HG02571 (cell line): ENCODE measurements at regions not wholly inside any gene's neighbourhood (a gene's known extent, or its start where the extent isn't known, plus 50 kb on each side); places are given as distances from the start of the nearest gene placed in this dataset.

ENCODE experiments used
- ATAC-seq: cut with Tn5 transposase; IDR thresholded peaks from one replicate; pipeline ENCODE4 v1.9.1; 2021; ENCODE audit warnings: mild to moderate bottlenecking, moderate library complexity; ENCODE audit not compliant: unreplicated experiment

- ATAC-seq: no peak
Observed at GRCh38 chr20:39395478-39396291, 433.5 kb downstream of the DHX35 start.

DNA sequence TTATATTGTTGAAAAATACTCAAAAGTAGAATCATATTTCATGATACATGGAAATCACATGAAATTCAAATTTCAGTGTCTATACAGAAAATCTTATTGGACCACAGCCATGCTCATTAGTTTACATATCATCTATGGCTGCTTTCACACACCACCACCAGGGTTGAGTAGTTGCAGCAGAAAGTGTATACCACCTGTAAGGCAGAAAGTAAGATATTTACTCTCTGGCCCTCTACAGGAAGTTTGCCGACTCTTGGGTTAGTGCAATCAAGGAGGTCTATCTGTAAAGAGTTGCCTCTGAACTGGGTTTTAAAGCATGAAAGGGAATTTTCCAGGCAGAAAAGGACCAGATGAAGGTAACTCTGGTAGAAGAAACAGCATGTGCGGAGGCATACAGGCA lies 432.3 kb downstream of the DHX35 start:
- no peak for ATAC-seq

GRCh38 chr20:39390186-39390585 lies 428.0 kb downstream of the DHX35 start:
- ATAC-seq: no peak

GRCh38 chr20:39381595-39381994 lies 419.5 kb downstream of the DHX35 start:
- ATAC-seq: no peak

- ATAC-seq: no peak
Observed at GRCh38 chr20:39378776-39379175, 416.6 kb downstream of the DHX35 start.

- no peak for ATAC-seq
Observed at GRCh38 chr20:39376788-39377187, 414.6 kb downstream of the DHX35 start.

DNA sequence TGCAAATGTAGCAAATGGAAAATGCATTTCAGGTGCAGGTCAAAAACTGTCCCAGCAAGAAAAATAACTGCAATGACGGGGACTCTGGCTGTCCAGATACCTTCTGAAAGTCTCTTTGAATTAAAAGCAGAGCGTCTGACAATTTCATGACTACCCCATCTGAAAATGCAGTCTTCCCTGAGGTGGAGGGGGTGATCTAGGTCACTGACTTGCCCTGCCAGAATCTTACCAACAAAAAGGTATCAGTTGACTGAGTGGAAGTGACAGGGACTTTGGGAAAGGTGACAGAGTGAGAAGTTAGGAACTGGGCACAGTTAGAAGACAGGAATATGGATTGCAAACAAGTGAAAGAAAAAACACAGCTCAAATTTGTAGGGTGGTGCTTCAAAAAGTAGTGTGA lies 402.2 kb downstream of the DHX35 start:
- no peak for ATAC-seq

GRCh38 chr20:39359981-39360620 lies 398.0 kb downstream of the DHX35 start:
- no peak for ATAC-seq

- ATAC-seq: no peak
Observed at GRCh38 chr20:39358052-39358451, 395.9 kb downstream of the DHX35 start.

GRCh38 chr20:39356908-39357307 lies 394.8 kb downstream of the DHX35 start:
- no peak for ATAC-seq

DNA sequence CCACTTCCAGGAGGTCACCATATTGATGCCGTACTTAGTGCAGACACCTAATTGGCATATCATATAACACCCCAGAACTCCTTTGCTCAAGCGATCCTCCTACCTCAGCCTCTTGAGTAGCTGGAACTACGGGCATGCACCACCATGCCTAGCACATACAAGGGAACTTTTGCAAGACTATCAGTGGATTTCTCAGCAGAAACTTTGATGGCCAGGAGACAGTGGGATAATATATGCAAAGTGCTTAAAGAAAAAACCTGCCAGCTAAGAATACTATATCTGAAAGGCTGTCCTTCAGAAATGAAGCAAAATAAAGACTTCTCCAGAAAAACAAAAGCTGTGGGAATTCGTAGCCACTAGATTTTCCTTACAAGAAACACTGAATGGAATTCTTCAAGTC lies 387.1 kb downstream of the DHX35 start:
- ATAC-seq: no peak

DNA sequence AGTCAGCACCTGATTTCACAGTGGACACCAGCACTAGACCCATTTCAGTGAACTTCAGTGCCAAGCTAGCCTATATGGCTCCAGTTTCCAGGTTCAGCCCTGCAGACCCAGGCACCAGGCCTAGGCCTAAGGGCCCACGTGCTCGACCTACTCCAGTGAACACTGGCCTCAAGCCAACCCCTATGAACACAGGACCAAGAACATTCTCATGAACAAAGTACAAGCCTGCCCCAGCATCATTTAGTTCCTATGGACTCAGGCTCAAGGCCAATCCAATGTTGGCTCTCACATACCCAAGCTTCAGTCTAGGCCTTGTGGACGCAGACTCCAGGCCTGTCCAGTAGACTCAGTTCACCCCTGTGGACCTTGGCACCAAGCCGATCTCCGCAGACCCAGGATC lies 385.5 kb downstream of the DHX35 start:
- ATAC-seq: no peak

GRCh38 chr20:39342463-39342862 lies 380.3 kb downstream of the DHX35 start:
- no peak for ATAC-seq

GRCh38 chr20:39338469-39339376 lies 376.6 kb downstream of the DHX35 start:
- no peak for ATAC-seq

GRCh38 chr20:39333211-39333610 lies 371.1 kb downstream of the DHX35 start:
- no peak for ATAC-seq

DNA sequence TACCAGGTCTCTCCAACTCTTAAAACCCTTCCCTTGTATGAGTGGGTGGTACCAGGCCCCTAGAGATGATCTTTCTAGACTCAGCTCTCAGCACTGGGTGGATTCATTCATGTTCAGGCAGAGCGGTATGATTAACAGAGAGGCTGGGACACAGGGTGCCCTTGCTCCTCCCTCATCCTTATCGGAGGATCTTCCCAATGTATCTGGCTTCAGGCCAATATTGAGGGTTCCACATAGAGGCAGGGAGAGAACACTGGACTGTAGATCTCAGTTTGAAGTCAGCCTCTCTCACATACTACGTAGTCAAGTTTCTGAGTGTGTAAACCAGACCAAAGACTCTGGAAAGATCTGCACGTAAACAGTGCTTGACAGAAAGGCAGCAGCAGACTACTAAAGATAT lies 366.2 kb downstream of the DHX35 start:
- no peak for ATAC-seq

- no peak for ATAC-seq
Observed at GRCh38 chr20:39326050-39326449, 363.9 kb downstream of the DHX35 start.

DNA sequence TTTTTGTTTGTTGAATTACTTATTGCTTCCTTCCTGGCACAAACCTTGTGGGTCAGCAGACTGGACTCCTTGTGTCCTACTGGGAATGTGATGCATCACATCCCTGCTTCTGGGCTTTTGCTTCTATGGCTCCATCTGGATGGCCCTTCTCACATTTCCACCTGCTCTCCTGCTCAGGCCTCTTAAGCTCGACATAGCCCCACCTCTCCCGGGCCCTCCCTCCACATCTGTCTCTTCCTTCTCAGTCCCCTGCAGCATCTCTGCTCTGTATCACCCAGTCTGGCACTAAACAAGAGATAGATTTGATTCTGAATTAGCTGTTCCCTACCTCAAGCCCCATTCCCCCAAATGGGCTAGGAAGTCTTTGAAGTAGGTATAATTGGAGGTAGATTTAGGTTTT lies 356.8 kb downstream of the DHX35 start:
- no peak for ATAC-seq

DNA sequence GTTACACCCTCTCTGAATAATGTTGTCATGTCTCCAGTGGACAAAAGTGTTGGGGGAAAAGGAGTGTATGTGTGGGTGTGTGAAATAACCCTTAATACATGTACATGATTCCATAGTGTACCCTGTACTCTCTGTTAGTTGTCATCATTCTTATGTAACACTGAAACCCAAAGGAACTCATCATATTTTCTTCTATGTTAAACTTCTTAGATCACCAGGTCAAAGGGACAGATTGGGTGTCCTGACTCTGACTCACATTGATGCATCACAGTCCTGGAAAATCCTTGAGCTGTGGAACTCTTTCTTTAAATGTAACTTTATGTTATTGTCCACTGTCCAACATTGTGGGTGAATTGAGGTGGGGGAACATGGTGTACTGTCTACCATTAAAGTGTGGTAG lies 350.5 kb downstream of the DHX35 start:
- ATAC-seq: no peak

DNA sequence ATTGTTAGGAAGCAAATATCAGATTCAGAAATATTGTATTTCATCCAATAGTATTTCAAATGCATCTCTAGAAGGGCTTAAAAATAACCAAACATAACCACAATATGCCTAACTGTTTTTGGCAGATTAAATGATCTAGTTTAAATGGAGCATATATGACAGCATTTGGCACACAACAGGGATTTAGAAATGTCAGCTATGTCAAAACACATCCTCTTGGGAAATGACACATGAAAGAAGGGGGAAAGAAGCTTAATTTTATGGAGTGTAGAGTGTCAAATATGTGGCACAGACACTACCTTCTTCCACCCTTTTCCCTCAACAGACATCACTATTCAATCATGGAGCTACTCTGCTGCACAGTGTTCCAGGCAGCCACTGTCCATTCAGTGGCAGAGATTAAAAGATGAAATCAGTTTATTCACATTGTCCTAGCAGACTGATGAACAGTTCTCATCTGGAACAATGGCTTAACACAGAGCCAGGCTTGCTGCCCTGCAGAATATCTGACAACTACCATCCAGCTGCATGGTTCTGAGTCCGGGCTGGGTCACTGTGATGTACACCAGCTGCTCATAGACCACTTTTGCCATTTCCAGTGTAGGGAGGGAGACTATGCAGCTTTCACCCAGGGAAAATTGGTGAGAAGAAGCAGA lies 349.8 kb downstream of the DHX35 start:
- no peak for ATAC-seq

DNA sequence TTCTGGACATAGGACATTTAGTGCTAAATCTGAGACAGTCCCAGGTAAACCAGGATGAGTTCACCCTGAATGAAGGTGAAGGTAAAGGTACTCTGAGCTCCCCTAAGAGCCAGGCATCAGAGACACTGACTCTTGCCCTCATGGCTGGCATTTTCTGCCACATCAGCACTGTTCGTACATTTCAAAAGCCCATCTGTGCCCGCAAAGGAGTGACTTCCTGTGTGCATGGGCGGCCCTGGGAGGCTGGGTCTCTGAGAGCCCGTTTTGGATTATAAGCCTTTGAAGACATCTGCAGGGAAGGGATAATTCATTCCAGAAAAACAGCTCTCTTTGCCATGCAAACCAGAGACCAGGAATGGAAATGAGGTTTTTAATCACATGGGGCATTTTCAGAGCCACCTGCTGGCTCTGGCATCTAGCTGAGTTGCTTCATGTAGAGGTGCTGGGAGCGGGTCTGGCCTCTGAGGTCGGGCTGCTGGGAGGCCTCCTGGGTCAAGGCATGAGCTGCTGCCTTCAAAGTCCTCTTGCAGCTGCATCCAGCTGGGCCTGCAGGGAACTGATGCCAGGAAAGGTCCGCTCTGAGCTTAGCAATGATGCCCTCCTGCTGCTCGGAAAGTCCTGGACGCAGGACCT lies 348.3 kb downstream of the DHX35 start:
- ATAC-seq: no peak
